H1 (cell line): ENCODE measurements at regions not wholly inside any gene's neighbourhood (a gene's known extent, or its start where the extent isn't known, plus 50 kb on each side); places are given as distances from the start of the nearest gene placed in this dataset.

Experiments used
- CHD1 ChIP-seq: IDR thresholded peaks from 2 replicates; pipeline ENCODE4 v1.6.1; 2012; ENCODE audit warnings: low read depth, low read length, improper control_type of control experiment
- GABPA ChIP-seq: IDR thresholded peaks from 2 replicates; pipeline ENCODE4 v1.6.1; 2011; ENCODE audit warnings: mild to moderate bottlenecking, low read length, moderate library complexity, borderline replicate concordance; ENCODE audit not compliant: insufficient read depth
- KDM5A ChIP-seq: fragments of 200-600 bp; IDR thresholded peaks from 2 replicates; pipeline ENCODE4 v1.7.1; 2012; ENCODE audit warnings: mild to moderate bottlenecking, low read length, inconsistent platforms, mixed read lengths

DNA sequence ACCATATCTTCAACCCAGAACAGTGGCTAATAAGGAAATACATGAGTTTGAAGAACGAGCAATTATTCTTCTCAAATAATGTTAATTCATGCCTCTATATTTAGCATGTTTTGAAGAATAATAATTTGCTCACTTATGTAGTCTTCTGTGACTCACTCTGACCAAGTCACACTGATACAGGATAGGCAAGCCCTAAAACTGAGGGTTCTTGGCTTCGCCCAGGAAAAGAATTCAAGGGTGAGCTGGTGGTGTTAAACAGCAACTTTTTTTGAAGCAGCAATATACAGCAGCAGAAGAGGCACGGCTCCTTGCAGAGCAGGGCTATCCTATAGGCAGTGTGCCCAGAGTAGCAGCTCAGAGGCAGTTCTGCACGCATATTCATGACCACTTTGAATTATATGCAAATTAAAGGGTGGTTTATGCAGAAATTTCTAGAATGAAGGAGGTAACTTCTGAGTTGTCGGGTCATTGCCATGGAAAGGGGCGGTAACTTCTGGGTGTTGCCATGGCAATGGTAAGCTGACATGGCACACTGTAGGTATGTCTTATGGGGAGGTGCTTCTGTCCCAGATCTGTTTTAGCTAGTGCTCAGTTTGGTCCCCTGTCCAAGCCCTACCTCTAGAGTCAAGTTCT is 200.6 kb downstream of the RND3 start (continued):
- TF ChIP-seq KDM5A (no peak), CHD1 (no peak), GABPA (no peak)
